ENCODE measurements at regions not wholly inside any gene's neighbourhood (a gene's known extent, or its start where the extent isn't known, plus 50 kb on each side); places are given as distances from the start of the nearest gene placed in this dataset.

DNA sequence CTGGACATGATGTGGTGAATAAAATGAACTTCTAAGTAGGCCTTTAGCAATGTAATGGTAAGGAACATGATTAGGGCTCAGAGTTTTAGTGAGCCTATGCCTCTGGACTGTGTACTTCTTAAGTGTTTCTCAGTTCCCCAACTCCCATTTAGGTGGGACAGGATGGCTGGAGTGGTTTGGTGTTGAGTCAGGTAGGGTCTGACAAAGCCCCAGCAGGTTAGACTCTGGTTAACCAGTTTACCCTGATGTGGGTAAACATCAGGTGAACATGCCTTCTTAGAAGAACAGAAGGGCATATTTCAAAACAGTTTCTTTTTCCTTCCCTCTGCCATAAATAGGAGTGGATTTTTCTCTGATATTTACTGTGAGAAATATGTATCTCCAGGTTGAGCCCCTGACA lies 1548.7 kb downstream of the GRIK2 start:
- H3K9me3 ChIP-seq: no peaks in the 10 kb centered on the region
- no peak for DNase-seq
- intact Hi-C loops (cut with DNase I; ENCODE audit: low total_unique reads): no loop called here

DNA sequence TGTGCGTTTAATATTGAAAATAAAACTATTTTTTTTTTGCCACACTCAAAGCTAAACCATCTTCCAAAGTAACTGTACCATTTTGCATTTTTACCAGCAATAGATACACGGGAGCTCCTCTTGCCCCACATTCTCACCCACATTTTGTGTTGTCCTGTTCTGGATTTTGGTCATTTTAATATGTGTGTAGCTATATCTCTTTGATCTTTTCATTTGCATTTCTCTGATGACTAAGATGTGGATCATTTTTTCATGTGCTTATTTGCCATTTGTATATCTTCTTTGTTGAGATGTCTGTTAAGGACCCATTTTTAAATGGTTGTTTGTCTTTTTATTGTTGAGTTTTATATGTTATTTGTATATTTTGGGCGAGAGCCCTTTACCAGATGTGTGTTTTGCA lies 1543.5 kb downstream of the GRIK2 start:
- Histone ChIP-seq H3K4me1 (no peaks in the 10 kb centered on the region), H3K4me3 (no peak overlapping the region), H3K27me3 (no peaks in the 10 kb centered on the region), H3K9me3 (no peaks in the 10 kb centered on the region), H3K36me3 (no peaks in the 10 kb centered on the region), H3K27ac (no peak overlapping the region)
- intact Hi-C loops (cut with DNase I; ENCODE audit: low total_unique reads): no loop called here
- DNase-seq: no peak
- WGBS, 5 donors: 47 to 71% (median 51%) methylated on average over 3 of the region's 3 CpGs
- TF ChIP-seq, protein P1, sequence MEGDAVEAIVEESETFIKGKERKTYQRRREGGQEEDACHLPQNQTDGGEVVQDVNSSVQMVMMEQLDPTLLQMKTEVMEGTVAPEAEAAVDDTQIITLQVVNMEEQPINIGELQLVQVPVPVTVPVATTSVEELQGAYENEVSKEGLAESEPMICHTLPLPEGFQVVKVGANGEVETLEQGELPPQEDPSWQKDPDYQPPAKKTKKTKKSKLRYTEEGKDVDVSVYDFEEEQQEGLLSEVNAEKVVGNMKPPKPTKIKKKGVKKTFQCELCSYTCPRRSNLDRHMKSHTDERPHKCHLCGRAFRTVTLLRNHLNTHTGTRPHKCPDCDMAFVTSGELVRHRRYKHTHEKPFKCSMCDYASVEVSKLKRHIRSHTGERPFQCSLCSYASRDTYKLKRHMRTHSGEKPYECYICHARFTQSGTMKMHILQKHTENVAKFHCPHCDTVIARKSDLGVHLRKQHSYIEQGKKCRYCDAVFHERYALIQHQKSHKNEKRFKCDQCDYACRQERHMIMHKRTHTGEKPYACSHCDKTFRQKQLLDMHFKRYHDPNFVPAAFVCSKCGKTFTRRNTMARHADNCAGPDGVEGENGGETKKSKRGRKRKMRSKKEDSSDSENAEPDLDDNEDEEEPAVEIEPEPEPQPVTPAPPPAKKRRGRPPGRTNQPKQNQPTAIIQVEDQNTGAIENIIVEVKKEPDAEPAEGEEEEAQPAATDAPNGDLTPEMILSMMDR (IDR thresholded peaks at IDR 0.05): no peak
- TF ChIP-seq POLR2A (IDR thresholded peaks at IDR 0.05) (no peak), POLR2AphosphoS5 (IDR thresholded peaks at IDR 0.05) (no peak), EP300 (IDR thresholded peaks at IDR 0.05) (no peak)

More for the DNA sequence above, 1548.7 kb downstream of the GRIK2 start:
- no peaks in the 10 kb centered on the region for H3K36me3 ChIP-seq
- no peak overlapping the region for H3K27ac ChIP-seq
- TF ChIP-seq POLR2A (IDR thresholded peaks at IDR 0.05): no peak
- TF ChIP-seq POLR2AphosphoS5 (IDR thresholded peaks at IDR 0.05): no peak
- no peak for TF ChIP-seq EP300 (IDR thresholded peaks at IDR 0.05)
- TF ChIP-seq, protein P1 (IDR thresholded peaks at IDR 0.05): no peak
- H3K27me3 ChIP-seq: no peaks in the 10 kb centered on the region
- H3K4me3 ChIP-seq: no peak overlapping the region
- no peaks in the 10 kb centered on the region for H3K4me1 ChIP-seq

DNA sequence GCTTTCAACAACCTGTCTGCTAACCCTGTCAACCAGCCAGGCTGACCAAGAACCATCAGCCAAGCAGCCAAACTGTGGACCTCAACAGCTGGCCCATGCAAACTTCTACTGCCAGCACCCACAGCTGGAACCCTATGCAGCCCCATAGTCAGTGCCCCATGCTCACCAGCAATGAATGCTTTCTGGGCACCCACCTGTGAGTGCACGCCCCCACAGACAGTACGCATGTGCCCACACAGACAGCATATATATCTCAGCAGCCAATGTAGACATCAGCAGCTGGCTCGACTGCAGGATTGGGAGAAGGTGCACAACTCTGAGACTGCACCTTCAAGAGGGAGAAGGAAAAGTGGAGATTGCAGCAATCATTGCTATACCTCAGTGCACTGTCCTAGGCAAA lies 1534.6 kb downstream of the GRIK2 start:
- intact Hi-C loops (cut with DNase I; ENCODE audit: low total_unique reads): no loop called here
- Histone ChIP-seq H3K36me3 (no peaks in the 10 kb centered on the region), H3K27ac (no peak overlapping the region), H3K9me3 (no peaks in the 10 kb centered on the region), H3K4me1 (no peaks in the 10 kb centered on the region), H3K4me3 (no peak overlapping the region), H3K27me3 (no peaks in the 10 kb centered on the region)
- no peak for DNase-seq
- TF ChIP-seq POLR2A (IDR thresholded peaks at IDR 0.05) (no peak), POLR2AphosphoS5 (IDR thresholded peaks at IDR 0.05) (no peak), EP300 (IDR thresholded peaks at IDR 0.05) (no peak)
- TF ChIP-seq, protein P1 (IDR thresholded peaks at IDR 0.05): no peak
- WGBS, 5 donors: 80 to 93% (median 88%) methylated on average over 2 to 3 of the region's 3 CpGs

DNA sequence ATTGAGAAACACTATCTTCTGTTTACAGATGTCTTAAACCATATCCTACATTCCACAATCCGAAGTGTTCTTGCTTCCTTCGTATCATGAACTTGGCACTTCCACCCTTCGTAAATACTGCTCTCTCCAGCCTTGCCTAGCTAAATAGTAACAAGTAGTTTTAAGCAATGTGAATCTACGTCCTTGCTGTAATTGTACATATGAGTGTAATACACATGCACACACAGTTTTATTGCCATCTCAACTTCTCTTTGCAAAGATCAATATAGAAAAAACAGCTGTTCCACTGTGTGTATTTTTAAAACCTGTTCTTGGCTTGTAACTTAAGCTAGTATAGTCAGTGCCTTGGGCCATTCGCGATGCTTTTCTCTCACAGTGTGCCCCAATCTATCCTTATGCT lies 1524.7 kb downstream of the GRIK2 start:
- DNase-seq: no peak
- no peak for TF ChIP-seq EP300 (IDR thresholded peaks at IDR 0.05)
- no peak for TF ChIP-seq POLR2A (IDR thresholded peaks at IDR 0.05)
- TF ChIP-seq POLR2AphosphoS5 (IDR thresholded peaks at IDR 0.05): no peak
- TF ChIP-seq, protein P1 (IDR thresholded peaks at IDR 0.05): no peak

More for the DNA sequence above, 1524.7 kb downstream of the GRIK2 start:
- Histone ChIP-seq H3K9me3 (no peaks in the 10 kb centered on the region), H3K27me3 (no peaks in the 10 kb centered on the region), H3K36me3 (no peaks in the 10 kb centered on the region), H3K27ac (no peak overlapping the region), H3K4me3 (no peak overlapping the region), H3K4me1 (no peaks in the 10 kb centered on the region)
- 43 to 56% (median 47%) methylated on average over 6 of the region's 6 CpGs for WGBS, 5 donors
- intact Hi-C loops (cut with DNase I; ENCODE audit: low total_unique reads): no loop called here
